ENCODE measurements at regions not wholly inside any gene's neighbourhood (a gene's known extent, or its start where the extent isn't known, plus 50 kb on each side); places are given as distances from the start of the nearest gene placed in this dataset.
"Not testable (repeated sequence)": the region's sequence is repeated elsewhere in the genome, so short reads cannot be mapped to it uniquely, and the experiment has no call there.

DNA sequence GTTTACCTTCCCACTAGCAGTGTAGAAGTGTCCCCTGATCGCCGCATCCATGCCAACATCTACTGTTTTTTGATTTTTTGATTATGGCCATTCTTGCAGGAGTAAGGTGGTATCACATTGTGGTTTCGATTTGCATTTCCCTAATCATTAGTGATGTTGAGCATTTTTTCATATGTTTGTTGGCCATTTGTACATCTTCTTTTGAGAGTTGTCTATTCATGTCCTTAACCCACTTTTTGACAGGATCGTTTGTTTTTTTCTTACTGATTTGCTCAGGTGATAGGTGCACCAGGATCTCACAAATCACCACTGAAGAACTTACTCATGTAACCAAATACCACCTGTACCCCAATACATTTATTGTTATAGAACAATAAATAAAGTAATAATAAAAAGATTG lies 114.5 kb downstream of the GATA6 start:
- TF ChIP-seq CTCF (IDR thresholded peaks at IDR 0.05; ENCODE audit: low read length); EZH2 (IDR thresholded peaks at IDR 0.05; ENCODE audit: borderline replicate concordance, low read length): not testable (repeated sequence)

Data from OCI-LY1 (cell line).